ENCODE measurements at regions not wholly inside any gene's neighbourhood (a gene's known extent, or its start where the extent isn't known, plus 50 kb on each side); places are given as distances from the start of the nearest gene placed in this dataset.

- FAIRE-seq (no peak), ATAC-seq (no peak), DNase-seq (ENCODE audit: extremely low read depth in 1 of 4, low spot score in 3 of 4) (no peak)
- no TSS peak for BruUV-seq (replicated peaks)
- no peaks in the 10 kb centered on the region for H4K20me1 ChIP-seq (replicated peaks; ENCODE audit: control insufficient read depth, insufficient read depth, low read length)
- H3K79me2 ChIP-seq (ENCODE audit: control insufficient read depth, insufficient read depth, low read length) = no peaks in the 10 kb centered on the region
- H3K4me1 ChIP-seq (replicated peaks in 1 of 2; ENCODE audit: control insufficient read depth in 2 of 2, insufficient read depth in 2 of 2, low read length in 2 of 2) = no peaks in the 10 kb centered on the region
- H2AFZ ChIP-seq (ENCODE audit: low read depth, low read length) = no peak overlapping the region
- ChIA-PET POLR2A (interaction anchor here (0.6 kb wide), 2 partner anchors 46 to 100 kb away, joined by 3 to 4 read pairs; no protein-coding TSS in a partner anchor), CTCF (ENCODE audit: low intra/inter-chr PET ratio) (no interaction called here)
- in situ Hi-C loops (cut with MboI) (no loop called here), intact Hi-C loops (cut with micrococcal nuclease) (no loop called here)
- no peak overlapping the region for H3K27ac ChIP-seq (ENCODE audit: extremely low read depth, low read depth, low read length)
- 8% methylated on average over 3 of the region's 3 CpGs for WGBS (ENCODE audit: insufficient coverage, low coverage, missing lambda C conversion rate)
- no peaks in the 10 kb centered on the region for H3K9me3 ChIP-seq (replicated peaks; ENCODE audit: control insufficient read depth, insufficient read depth, low read depth, low read length)
- H3K4me3 ChIP-seq = no peak overlapping the region
- H3K9me1 ChIP-seq (ENCODE audit: control insufficient read depth, insufficient read depth, low read length) = no peaks in the 10 kb centered on the region
- H3K36me3 ChIP-seq (ENCODE audit: control insufficient read depth, insufficient read depth, low read length) = no peaks in the 10 kb centered on the region
- H3K9ac ChIP-seq (ENCODE audit: insufficient read depth in 1 of 2, low read depth in 2 of 2, low read length in 2 of 2) = no peak overlapping the region
- H3K27me3 ChIP-seq (ENCODE audit: control insufficient read depth in 2 of 2, insufficient read depth in 2 of 2, low read length in 2 of 2) = no peaks in the 10 kb centered on the region
- no peak overlapping the region for H3K4me2 ChIP-seq (ENCODE audit: insufficient read depth, low read length)
- TF ChIP-seq NUFIP1 (IDR thresholded peaks at IDR 0.05; ENCODE audit: partially characterized antibody) (no peak), CBX2 (IDR thresholded peaks at IDR 0.05; ENCODE audit: insufficient read depth, low read length, poor library complexity, severe bottlenecking) (no peak), XRCC3 (IDR thresholded peaks at IDR 0.05) (no peak), SAFB (IDR thresholded peaks at IDR 0.05; ENCODE audit: borderline replicate concordance, low read depth, low read length) (no peak), ZBTB9 (CRISPR knock-in tag; IDR thresholded peaks at IDR 0.05) (no peak), ETV6 (IDR thresholded peaks at IDR 0.05; ENCODE audit: borderline replicate concordance in 1 of 2, low read depth in 2 of 2, low read length in 1 of 2) (no peak), ETV6 (CRISPR knock-in tag; IDR thresholded peaks at IDR 0.05; ENCODE audit: borderline replicate concordance) (no peak), ZNF224 (CRISPR knock-in tag; IDR thresholded peaks at IDR 0.05) (no peak), HMBOX1 (IDR thresholded peaks at IDR 0.05) (no peak), HCFC1 (IDR thresholded peaks at IDR 0.05; ENCODE audit: low read depth, low read length) (no peak), UBTF (IDR thresholded peaks at IDR 0.05; ENCODE audit: borderline replicate concordance in 1 of 2, low read depth in 2 of 2, low read length in 2 of 2) (no peak), ARID3A (IDR thresholded peaks at IDR 0.05; ENCODE audit: borderline replicate concordance, low read depth, low read length) (no peak)
Measured at GRCh38 chr6:125577124-125577662, 172.2 kb upstream of the HEY2 start.
